ENCODE measurements at regions not wholly inside any gene's neighbourhood (a gene's known extent, or its start where the extent isn't known, plus 50 kb on each side); places are given as distances from the start of the nearest gene placed in this dataset.
A peak's percentile ranks its signal among the peaks of the same experiment; 100 is the strongest.

- Histone ChIP-seq H4K20me1 (ENCODE audit: low read length) (no peaks in the 10 kb centered on the region), H3K9me2 (replicated peaks; ENCODE audit: low read length) (no peaks in the 10 kb centered on the region), H3K9ac (ENCODE audit: low read length) (no peak overlapping the region), H2AFZ (ENCODE audit: low read length) (no peak overlapping the region), H3K27ac (ENCODE audit: low read length) (no peak overlapping the region), H3K36me3 (ENCODE audit: low read depth, low read length) (no peaks in the 10 kb centered on the region), H3K4me1 (ENCODE audit: insufficient read depth, low read length) (peaks cover 12% of the 10 kb centered on the region; the same call in 1 of the 2 replicates), H3F3A (ENCODE audit: low read length, unreplicated experiment) (no peaks in the 10 kb centered on the region), H3K4me3 (ENCODE audit: low read length) (no peak overlapping the region), H3K9me3 (ENCODE audit: low read length) (no peaks in the 10 kb centered on the region), H3K4me2 (ENCODE audit: low read length) (no peak overlapping the region), H3K27me3 (ENCODE audit: low read length) (no peaks in the 10 kb centered on the region), H3K79me2 (ENCODE audit: low read length) (no peaks in the 10 kb centered on the region)
- BruUV-seq (replicated peaks), result no TSS peak
- ChIA-PET POLR2A (ENCODE audit: unreplicated experiment) (no interaction called here), CTCF (no interaction called here)
- TF ChIP-seq CTCF (conservative IDR thresholded peaks at IDR 0.05; ENCODE audit: low read depth, low read length) (no peak), EZH2phosphoT487 (IDR thresholded peaks at IDR 0.05; ENCODE audit: borderline replicate concordance, low read length) (no peak), EZH2 (IDR thresholded peaks at IDR 0.05; ENCODE audit: low read length, unreplicated experiment) (no peak)
- no peak for ATAC-seq
- DNase-seq, result no peak
- intact Hi-C loops (cut with micrococcal nuclease), result no loop called here
These were observed 424.2 kb downstream of the SPATA31D1 start for GRCh38 chr9:82412586-82413305.

GRCh38 chr9:82417501-82417900, 428.9 kb downstream of the SPATA31D1 start:
- no peaks in the 10 kb centered on the region for H3K9me3 ChIP-seq (ENCODE audit: low read length)
- CTCF ChIA-PET, result no interaction called here

More at GRCh38 chr9:82417501-82417900, 428.9 kb downstream of the SPATA31D1 start:
- H3K4me1 ChIP-seq (ENCODE audit: insufficient read depth, low read length), result no peaks in the 10 kb centered on the region
- TF ChIP-seq EZH2 (IDR thresholded peaks at IDR 0.05; ENCODE audit: low read length, unreplicated experiment), result no peak
- no peak for TF ChIP-seq EZH2phosphoT487 (IDR thresholded peaks at IDR 0.05; ENCODE audit: borderline replicate concordance, low read length)
- no peak for TF ChIP-seq CTCF (conservative IDR thresholded peaks at IDR 0.05; ENCODE audit: low read depth, low read length)
- H3K27ac ChIP-seq (ENCODE audit: low read length), result no peak overlapping the region
- no peak overlapping the region for H3K9ac ChIP-seq (ENCODE audit: low read length)
- intact Hi-C loops (cut with micrococcal nuclease), result no loop called here
- ATAC-seq (no peak), DNase-seq (no peak)
- H2AFZ ChIP-seq (ENCODE audit: low read length), result 0 out of 2 replicates have a peak overlapping the region, but pooled peaks have one; percentile 40
- no TSS peak for BruUV-seq (replicated peaks)
- POLR2A ChIA-PET (ENCODE audit: unreplicated experiment), result no interaction called here
- no peaks in the 10 kb centered on the region for H3K36me3 ChIP-seq (ENCODE audit: low read depth, low read length)
- H3K4me3 ChIP-seq (ENCODE audit: low read length), result no peak overlapping the region
- H3K27me3 ChIP-seq (ENCODE audit: low read length), result no peaks in the 10 kb centered on the region
- no peak overlapping the region for H3K4me2 ChIP-seq (ENCODE audit: low read length)
- H3K79me2 ChIP-seq (ENCODE audit: low read length), result no peaks in the 10 kb centered on the region
- H3F3A ChIP-seq (ENCODE audit: low read length, unreplicated experiment), result no peaks in the 10 kb centered on the region
- H3K9me2 ChIP-seq (replicated peaks; ENCODE audit: low read length), result no peaks in the 10 kb centered on the region
- H4K20me1 ChIP-seq (ENCODE audit: low read length), result no peaks in the 10 kb centered on the region

Measured in PC-3 (cell line).